H1 (cell line): ENCODE measurements at regions not wholly inside any gene's neighbourhood (a gene's known extent, or its start where the extent isn't known, plus 50 kb on each side); places are given as distances from the start of the nearest gene placed in this dataset.

Experiments
- CTCF ChIA-PET: fragments of 300-600 bp; sonication (Branson Sonifier 250); formaldehyde crosslinking; loops from one replicate; lab custom pipeline; 2021; ENCODE audit not compliant: partially characterized antibody; lab: Charles Lee
- POLR2A ChIA-PET: fragments of 300-600 bp; sonication (Branson Sonifier 250); formaldehyde crosslinking; loops from one replicate; lab custom pipeline; 2021; ENCODE audit warnings: inconsistent platforms; ENCODE audit not compliant: partially characterized antibody; lab: Charles Lee
- DNase-seq, 2 experiments: peaks; one replicate each; pipeline versions ENCODE4 v3.0.0 to v3.0.0-alpha.2; 2010 to 2022; ENCODE audit warnings: low spot score in 2 of 2, low read depth in 1 of 2, mixed read lengths in 1 of 2
- FAIRE-seq: peaks from 2 replicates; lab custom pipeline; 2011; peaks lifted over from hg19 to GRCh38; lab: Jason Lieb, UNC
- H2AFZ ChIP-seq: 2 replicates; pipeline ENCODE4 v1.8.1; 2012; ENCODE audit warnings: low read length, inconsistent platforms
- H2AK5ac ChIP-seq: 2 replicates; pipeline ENCODE4 v1.6.1; 2013; ENCODE audit warnings: low read depth, low read length
- H2BK120ac ChIP-seq: replicated peaks from 2 replicates; pipeline ENCODE3; 2013; ENCODE audit warnings: low read depth, low read length, inconsistent platforms
- H2BK12ac ChIP-seq: 2 replicates; pipeline ENCODE4 v1.6.1; 2013; ENCODE audit warnings: low read depth, low read length
- H2BK15ac ChIP-seq: 2 replicates; pipeline ENCODE4 v1.6.1; 2013; ENCODE audit warnings: low read length
- H2BK20ac ChIP-seq: 2 replicates; pipeline ENCODE4 v1.6.1; 2013; ENCODE audit warnings: low read length
- H2BK5ac ChIP-seq: 2 replicates; pipeline ENCODE4 v1.6.1; 2013; ENCODE audit warnings: low read depth, low read length
- H3K14ac ChIP-seq: 2 replicates; pipeline ENCODE4 v1.6.1; 2013; ENCODE audit warnings: inconsistent platforms; ENCODE audit not compliant: insufficient read length
- H3K18ac ChIP-seq: 2 replicates; pipeline ENCODE4 v1.6.1; 2013; ENCODE audit warnings: low read length; ENCODE audit errors: extremely low read depth
- H3K23ac ChIP-seq: 2 replicates; pipeline ENCODE4 v1.6.1; 2013; ENCODE audit warnings: inconsistent platforms; ENCODE audit not compliant: insufficient read length
- H3K23me2 ChIP-seq: 2 replicates; pipeline ENCODE4 v1.6.1; 2013; ENCODE audit warnings: low read depth, low read length
- H3K27ac ChIP-seq: 2 replicates; pipeline ENCODE4 v1.6.1; 2011; ENCODE audit warnings: low read depth, low read length, inconsistent platforms
- H3K27me3 ChIP-seq, 4 experiments: replicated peaks in 1 of 4; 1 replicate in 1 of 4; 2 replicates in 3 of 4; pipeline versions ENCODE4 v1.6.1 to v1.8.1; 2011 to 2013; ENCODE audit warnings: low read length in 3 of 4, mild to moderate bottlenecking in 3 of 4, inconsistent platforms in 2 of 4, mixed read lengths in 2 of 4, moderate library complexity in 1 of 4; ENCODE audit not compliant: control insufficient read depth in 3 of 4, insufficient read depth in 3 of 4; ENCODE audit errors: extremely low read depth in 1 of 4
- H3K36me3 ChIP-seq, 4 experiments: 2 replicates each; pipeline versions ENCODE4 v1.6.1 to v1.8.1; 2011 to 2013; ENCODE audit warnings: mild to moderate bottlenecking in 4 of 4, low read length in 3 of 4, moderate library complexity in 2 of 4, control low read depth in 1 of 4, inconsistent platforms in 1 of 4; ENCODE audit not compliant: insufficient read depth in 4 of 4, control insufficient read depth in 2 of 4
- H3K4ac ChIP-seq: replicated peaks from 2 replicates; pipeline ENCODE3; 2013; ENCODE audit warnings: low read length, low read depth, mixed read lengths, inconsistent platforms; ENCODE audit not compliant: insufficient read length
- H3K4me1 ChIP-seq, 4 experiments: replicated peaks in 1 of 4; 1 replicate in 1 of 4; 2 replicates in 3 of 4; pipeline versions ENCODE4 v1.6.1 to v1.8.1; 2011 to 2013; ENCODE audit warnings: low read length in 3 of 4, inconsistent platforms in 2 of 4, mixed read lengths in 1 of 4; ENCODE audit not compliant: insufficient read depth in 4 of 4, control insufficient read depth in 3 of 4
- H3K4me2 ChIP-seq, 2 experiments: 2 replicates each; pipeline versions ENCODE4 v1.6.1 to v1.8.1; 2011 to 2013; ENCODE audit warnings: low read depth in 2 of 2, low read length in 2 of 2, control low read depth in 1 of 2, inconsistent platforms in 1 of 2, mild to moderate bottlenecking in 1 of 2; ENCODE audit not compliant: insufficient read depth in 1 of 2
- H3K4me3 ChIP-seq, 4 experiments: fragments of 200-600, 300-600 bp in 1 of 4; sonication (generic), shearing (Covaris generic), sonication (Bioruptor Twin) in 1 of 4; 2 replicates each; pipeline versions ENCODE4 v1.5.1 to v1.8.1; 2011 to 2016; ENCODE audit warnings: low read length in 4 of 4, low read depth in 3 of 4, control low read depth in 2 of 4, inconsistent platforms in 2 of 4, mild to moderate bottlenecking in 2 of 4, mixed read lengths in 1 of 4, moderate library complexity in 1 of 4; ENCODE audit not compliant: insufficient read depth in 2 of 4; ENCODE audit errors: extremely low read depth in 1 of 4
- H3K56ac ChIP-seq: replicated peaks from 2 replicates; pipeline ENCODE3; 2013; ENCODE audit warnings: low read depth, mild to moderate bottlenecking, mixed read lengths, low read length, inconsistent platforms; ENCODE audit not compliant: insufficient read length
- H3K79me1 ChIP-seq: 2 replicates; pipeline ENCODE4 v1.6.1; 2013; ENCODE audit warnings: low read depth, low read length, control low read depth
- H3K79me2 ChIP-seq, 2 experiments: 2 replicates each; pipeline versions ENCODE4 v1.6.1 to v1.8.1; 2012 to 2013; ENCODE audit warnings: low read length in 2 of 2, mild to moderate bottlenecking in 2 of 2, inconsistent platforms in 1 of 2; ENCODE audit not compliant: insufficient read depth in 2 of 2, control insufficient read depth in 1 of 2
- H3K9ac ChIP-seq, 4 experiments: replicated peaks in 1 of 4; 1 replicate in 1 of 4; 2 replicates in 3 of 4; pipeline versions ENCODE4 v1.6.1 to v1.8.1; 2011 to 2013; ENCODE audit warnings: low read depth in 3 of 4, low read length in 3 of 4, control low read depth in 2 of 4, mild to moderate bottlenecking in 2 of 4, moderate library complexity in 2 of 4, inconsistent platforms in 1 of 4; ENCODE audit errors: extremely low read depth in 1 of 4
- H3K9me3 ChIP-seq, 2 experiments: 2 replicates each; pipeline versions ENCODE4 v1.6.1 to v1.8.1; 2012 to 2013; ENCODE audit warnings: mild to moderate bottlenecking in 2 of 2, moderate library complexity in 2 of 2, control low read depth in 1 of 2, inconsistent platforms in 1 of 2, low read depth in 1 of 2, low read length in 1 of 2, mixed read lengths in 1 of 2; ENCODE audit not compliant: insufficient read depth in 2 of 2
- H4K20me1 ChIP-seq, 2 experiments: replicated peaks in 1 of 2; 2 replicates each; pipeline versions ENCODE3 to v1.8.1; 2011 to 2013; ENCODE audit warnings: inconsistent platforms in 2 of 2, low read length in 2 of 2, mild to moderate bottlenecking in 1 of 2; ENCODE audit not compliant: insufficient read depth in 2 of 2, control insufficient read depth in 1 of 2
- H4K5ac ChIP-seq: 2 replicates; pipeline ENCODE4 v1.6.1; 2013; ENCODE audit warnings: low read length, low read depth, mixed read lengths, inconsistent platforms; ENCODE audit not compliant: insufficient read length
- H4K8ac ChIP-seq: 2 replicates; pipeline ENCODE4 v1.8.0; 2013; ENCODE audit warnings: mild to moderate bottlenecking, moderate library complexity, low read length, inconsistent platforms; ENCODE audit not compliant: insufficient read depth; ENCODE audit errors: extremely low read depth
- H4K91ac ChIP-seq: replicated peaks from 2 replicates; pipeline ENCODE3; 2013; ENCODE audit warnings: low read length, mixed read lengths, inconsistent platforms; ENCODE audit not compliant: insufficient read length
- CBX5 ChIP-seq: fragments of 300-800, 300-1000 bp; sonication (generic); IDR thresholded peaks from 2 replicates; pipeline ENCODE4 v1.7.1; 2016; ENCODE audit warnings: antibody characterized with exemption, low read length, low read depth
- SIX5 ChIP-seq: IDR thresholded peaks from 2 replicates; pipeline ENCODE4 v1.6.1; 2011; ENCODE audit warnings: mild to moderate bottlenecking, low read depth, low read length
- WGBS, 2 experiments: shearing (Covaris generic) in 1 of 2; methylation state at CpG; one replicate each; pipeline versions ENCODE4 v1.1.6 to v1.1.7; 2013 to 2015; ENCODE audit warnings: low lambda C conversion rate in 2 of 2, mixed read lengths in 2 of 2, inconsistent platforms in 1 of 2, low coverage in 1 of 2, missing lambda C conversion rate in 1 of 2; ENCODE audit not compliant: insufficient replicate concordance in 2 of 2, insufficient coverage in 1 of 2, insufficient read length in 1 of 2; ENCODE audit errors: extremely low coverage in 1 of 2, missing lambda C conversion rate in 1 of 2; 5-methylcytosine and 5-hydroxymethylcytosine counted together

DNA sequence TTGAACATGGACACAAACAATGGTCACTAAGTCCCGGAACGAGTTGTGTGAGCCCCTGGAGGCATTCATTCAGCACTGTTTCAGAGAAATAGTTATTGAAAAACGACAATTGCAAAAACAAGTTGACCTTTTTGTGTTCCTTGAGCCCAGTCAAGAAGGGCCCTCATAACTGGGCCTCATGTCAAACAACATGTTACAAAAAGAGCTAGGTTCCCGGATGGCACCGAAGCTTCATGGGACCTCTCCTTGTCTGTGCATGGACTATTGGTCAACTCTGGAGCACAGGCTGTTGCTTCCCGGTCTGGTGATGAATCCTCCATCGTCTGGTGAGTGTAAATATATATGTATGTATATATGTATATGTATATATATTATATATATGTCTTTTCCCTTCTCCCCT lies 176.6 kb downstream of the ALG10 start:
- H4K5ac ChIP-seq, result no peak overlapping the region
- H3K14ac ChIP-seq, result no peak overlapping the region
- no peak for FAIRE-seq
- ChIA-PET CTCF (interaction anchor here (0.9 kb wide), 1 partner anchor 76 kb away, joined by 3 read pairs; no protein-coding TSS in a partner anchor), POLR2A (no interaction called here)
- no peak overlapping the region for H3K18ac ChIP-seq
- H3K4me1 ChIP-seq, result no peaks in the 10 kb centered on the region
- no peak overlapping the region for H2BK5ac ChIP-seq
- no peaks in the 10 kb centered on the region; a peak in 1 of 8 replicates for H3K36me3 ChIP-seq
- no peaks in the 10 kb centered on the region for H3K27me3 ChIP-seq
- H4K91ac ChIP-seq, result no peak overlapping the region
- no peaks in the 10 kb centered on the region for H3K23me2 ChIP-seq
- no peaks in the 10 kb centered on the region for H4K20me1 ChIP-seq
- no peaks in the 10 kb centered on the region for H3K79me2 ChIP-seq
- no peak for DNase-seq
- H3K9me3 ChIP-seq, result peaks cover 41 to 49% of the 10 kb centered on the region in 2 experiments
- H3K4me2 ChIP-seq, result no peak overlapping the region
- TF ChIP-seq CBX5 (no peak), SIX5 (no peak)
- no peak overlapping the region for H3K27ac ChIP-seq
- no peak overlapping the region for H3K4ac ChIP-seq
- H2BK12ac ChIP-seq, result no peak overlapping the region
- no peak overlapping the region for H2BK120ac ChIP-seq
- H3K23ac ChIP-seq, result no peak overlapping the region
- 73% methylated on average over 7 of the region's 7 CpGs; no CpG with 5 or more reads in 1 of the 2 experiments for WGBS, 2 experiments
- H2BK15ac ChIP-seq, result no peak overlapping the region
- H2AK5ac ChIP-seq, result no peak overlapping the region
- H4K8ac ChIP-seq, result no peak overlapping the region
- no peak overlapping the region for H3K9ac ChIP-seq
- no peak overlapping the region for H3K56ac ChIP-seq
- no peak overlapping the region for H2AFZ ChIP-seq
- no peaks in the 10 kb centered on the region for H3K79me1 ChIP-seq
- H2BK20ac ChIP-seq, result no peak overlapping the region
- no peak overlapping the region for H3K4me3 ChIP-seq
